ENCODE measurements at regions not wholly inside any gene's neighbourhood (a gene's known extent, or its start where the extent isn't known, plus 50 kb on each side); places are given as distances from the start of the nearest gene placed in this dataset.

DNA sequence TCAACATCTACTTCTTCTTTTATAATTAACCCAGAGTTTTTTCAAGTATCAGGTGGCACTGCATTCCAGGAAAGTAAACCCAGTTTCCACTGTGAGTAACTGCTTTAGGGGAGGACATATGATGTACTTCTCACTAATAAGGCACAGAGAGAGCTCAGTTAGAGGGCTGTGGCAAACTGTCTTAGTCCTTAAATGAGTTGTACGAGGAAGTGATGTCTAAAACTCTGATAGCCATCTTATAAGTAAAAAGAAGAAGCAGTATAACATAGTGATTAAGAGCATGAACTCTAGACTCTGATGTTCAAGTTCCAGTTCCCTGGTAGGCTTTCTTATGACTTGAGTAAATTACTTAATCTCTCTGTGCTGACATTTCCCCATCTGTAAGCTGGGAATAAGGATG is 58.7 kb upstream of the PTGS2 start:
- DNase-seq (no peak), ATAC-seq (no peak)
- Histone ChIP-seq H3K27me3 (no peaks in the 10 kb centered on the region), H3K4me1 (no peaks in the 10 kb centered on the region), H3K9me3 (no peaks in the 10 kb centered on the region), H3K27ac (no peak overlapping the region), H3K36me3 (replicated peaks in 1 of 2; ENCODE audit: insufficient read depth in 1 of 2, low read depth in 2 of 2) (no peaks in the 10 kb centered on the region), H3K4me3 (no peak overlapping the region)
- no peak for TF ChIP-seq POLR2A (IDR thresholded peaks at IDR 0.05)
- TF ChIP-seq, protein P1, sequence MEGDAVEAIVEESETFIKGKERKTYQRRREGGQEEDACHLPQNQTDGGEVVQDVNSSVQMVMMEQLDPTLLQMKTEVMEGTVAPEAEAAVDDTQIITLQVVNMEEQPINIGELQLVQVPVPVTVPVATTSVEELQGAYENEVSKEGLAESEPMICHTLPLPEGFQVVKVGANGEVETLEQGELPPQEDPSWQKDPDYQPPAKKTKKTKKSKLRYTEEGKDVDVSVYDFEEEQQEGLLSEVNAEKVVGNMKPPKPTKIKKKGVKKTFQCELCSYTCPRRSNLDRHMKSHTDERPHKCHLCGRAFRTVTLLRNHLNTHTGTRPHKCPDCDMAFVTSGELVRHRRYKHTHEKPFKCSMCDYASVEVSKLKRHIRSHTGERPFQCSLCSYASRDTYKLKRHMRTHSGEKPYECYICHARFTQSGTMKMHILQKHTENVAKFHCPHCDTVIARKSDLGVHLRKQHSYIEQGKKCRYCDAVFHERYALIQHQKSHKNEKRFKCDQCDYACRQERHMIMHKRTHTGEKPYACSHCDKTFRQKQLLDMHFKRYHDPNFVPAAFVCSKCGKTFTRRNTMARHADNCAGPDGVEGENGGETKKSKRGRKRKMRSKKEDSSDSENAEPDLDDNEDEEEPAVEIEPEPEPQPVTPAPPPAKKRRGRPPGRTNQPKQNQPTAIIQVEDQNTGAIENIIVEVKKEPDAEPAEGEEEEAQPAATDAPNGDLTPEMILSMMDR (IDR thresholded peaks at IDR 0.05): no peak
- intact Hi-C loops (cut with DNase I): no loop called here
- 35 to 62% methylated on average over 1 of the region's 1 CpG for WGBS, 2 donors

DNA sequence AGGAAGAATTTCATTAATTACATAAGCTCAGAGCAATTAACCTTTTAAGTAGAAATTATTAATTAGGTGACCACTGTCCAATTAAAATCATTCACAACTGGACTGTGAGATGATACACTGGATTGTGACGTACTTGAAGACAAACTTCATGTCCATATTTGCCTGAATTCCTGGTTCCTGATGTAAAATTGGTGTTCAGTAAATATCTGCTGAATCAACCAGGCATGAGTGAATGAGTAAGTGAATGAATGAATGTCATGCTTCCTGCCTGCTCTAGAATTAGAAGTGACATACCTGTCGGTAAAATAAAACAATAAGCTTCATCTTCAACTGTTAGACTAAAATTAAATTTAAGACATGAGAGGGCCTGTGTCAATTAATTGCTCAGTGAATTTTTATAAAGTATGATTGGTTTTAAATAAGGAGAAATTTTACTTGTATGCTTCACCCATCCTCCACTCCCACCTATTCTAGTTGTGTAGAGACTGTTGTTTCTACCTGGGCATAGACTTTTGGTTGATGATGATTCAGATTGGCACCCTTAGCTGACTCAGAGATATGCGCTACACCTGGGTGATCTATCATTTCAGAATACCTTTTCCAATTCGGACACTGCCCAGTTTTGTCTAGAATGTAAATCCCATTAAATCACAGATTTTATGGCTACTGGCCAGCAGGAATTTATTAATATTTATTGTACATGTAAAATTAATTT is 56.9 kb upstream of the PTGS2 start:
- intact Hi-C loops (cut with DNase I): no loop called here
- Histone ChIP-seq H3K36me3 (replicated peaks in 1 of 2; ENCODE audit: insufficient read depth in 1 of 2, low read depth in 2 of 2) (no peaks in the 10 kb centered on the region), H3K4me1 (no peaks in the 10 kb centered on the region), H3K27me3 (no peaks in the 10 kb centered on the region), H3K27ac (no peak overlapping the region), H3K4me3 (no peak overlapping the region), H3K9me3 (no peaks in the 10 kb centered on the region)
- ATAC-seq (no peak), DNase-seq (no peak)
- TF ChIP-seq, protein P1 (IDR thresholded peaks at IDR 0.05): no peak
- TF ChIP-seq POLR2A (IDR thresholded peaks at IDR 0.05): no peak
- WGBS, 2 donors: 72 to 81% methylated on average over 4 of the region's 4 CpGs

DNA sequence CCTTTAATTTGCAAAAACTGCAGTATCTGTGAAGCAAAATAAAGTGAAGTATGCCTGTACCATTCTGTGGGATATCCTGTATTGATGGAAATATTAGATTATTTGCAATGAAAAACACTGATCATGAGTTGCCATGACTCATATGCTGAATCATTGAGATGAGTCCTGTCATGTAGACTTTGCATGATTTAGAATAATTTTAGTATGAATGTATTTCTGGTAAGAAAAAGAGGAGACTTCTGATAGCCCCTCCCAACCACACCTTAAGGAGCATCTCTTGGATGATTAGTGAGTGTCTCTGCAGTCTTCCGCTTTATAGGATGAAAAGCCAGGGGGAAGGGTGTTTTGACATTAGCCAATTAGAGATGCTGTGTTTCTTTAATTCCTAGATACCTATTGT is 55.2 kb upstream of the PTGS2 start:
- H3K27ac ChIP-seq: no peak overlapping the region
- no peak for TF ChIP-seq POLR2A (IDR thresholded peaks at IDR 0.05)
- TF ChIP-seq, protein P1 (IDR thresholded peaks at IDR 0.05): no peak
- H3K4me3 ChIP-seq: no peak overlapping the region
- H3K36me3 ChIP-seq (replicated peaks in 1 of 2; ENCODE audit: insufficient read depth in 1 of 2, low read depth in 2 of 2): no peaks in the 10 kb centered on the region
- no peaks in the 10 kb centered on the region for H3K4me1 ChIP-seq
- H3K9me3 ChIP-seq: no peaks in the 10 kb centered on the region
- no peaks in the 10 kb centered on the region for H3K27me3 ChIP-seq
- ATAC-seq: no peak
- intact Hi-C loops (cut with DNase I): no loop called here
- 88 to 96% methylated on average over 1 of the region's 1 CpG for WGBS, 2 donors
- DNase-seq: no peak

DNA sequence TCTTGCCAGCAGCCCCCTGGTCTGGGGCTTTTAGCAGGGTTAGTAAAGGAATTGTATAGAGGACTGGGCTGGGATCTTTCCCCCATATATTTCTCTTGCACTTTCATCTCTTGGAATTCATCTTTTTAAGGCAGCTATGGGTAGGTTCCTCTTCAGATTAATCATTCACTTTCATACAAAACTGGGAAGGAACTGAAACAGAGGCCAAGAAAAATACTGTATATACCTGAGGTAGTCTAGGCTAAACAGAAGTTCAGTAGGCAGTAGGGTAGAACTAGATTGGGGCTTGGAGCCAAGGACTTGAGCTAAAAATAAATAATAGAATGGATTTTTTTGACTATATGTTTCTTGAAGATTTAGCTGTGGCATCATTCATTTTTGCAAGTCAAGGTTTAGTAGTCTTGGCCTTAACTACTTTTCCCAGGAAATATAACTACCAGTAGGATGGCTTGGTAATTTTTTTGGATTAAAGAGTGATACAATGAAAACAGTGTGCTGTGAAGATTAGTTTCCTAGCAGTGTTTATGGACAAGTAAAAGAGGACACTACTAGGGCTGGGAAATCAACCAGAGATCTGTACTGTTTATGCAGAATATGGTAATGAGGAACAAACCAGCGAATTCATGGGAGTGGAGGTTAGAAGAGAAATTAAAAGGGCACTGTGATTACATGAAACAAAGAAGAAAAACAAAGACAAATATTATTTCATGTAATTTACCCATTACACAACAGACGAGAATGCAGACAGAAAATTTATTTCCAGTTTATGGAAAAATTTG is 50.9 kb upstream of the PTGS2 start:
- no peak overlapping the region for H3K4me3 ChIP-seq
- H3K4me1 ChIP-seq: no peaks in the 10 kb centered on the region
- no peaks in the 10 kb centered on the region for H3K27me3 ChIP-seq
- H3K36me3 ChIP-seq (replicated peaks in 1 of 2; ENCODE audit: insufficient read depth in 1 of 2, low read depth in 2 of 2): no peaks in the 10 kb centered on the region
- H3K9me3 ChIP-seq: no peaks in the 10 kb centered on the region
- WGBS, 2 donors: 42 to 57% methylated on average over 2 of the region's 2 CpGs
- no peak for DNase-seq
- ATAC-seq: no peak
- TF ChIP-seq POLR2A (IDR thresholded peaks at IDR 0.05): no peak
- TF ChIP-seq, protein P1 (IDR thresholded peaks at IDR 0.05): no peak
- intact Hi-C loops (cut with DNase I): no loop called here
- no peak overlapping the region for H3K27ac ChIP-seq
